ENCODE measurements at regions not wholly inside any gene's neighbourhood (a gene's known extent, or its start where the extent isn't known, plus 50 kb on each side); places are given as distances from the start of the nearest gene placed in this dataset.
A peak's percentile ranks its signal among the peaks of the same experiment; 100 is the strongest.

DNA sequence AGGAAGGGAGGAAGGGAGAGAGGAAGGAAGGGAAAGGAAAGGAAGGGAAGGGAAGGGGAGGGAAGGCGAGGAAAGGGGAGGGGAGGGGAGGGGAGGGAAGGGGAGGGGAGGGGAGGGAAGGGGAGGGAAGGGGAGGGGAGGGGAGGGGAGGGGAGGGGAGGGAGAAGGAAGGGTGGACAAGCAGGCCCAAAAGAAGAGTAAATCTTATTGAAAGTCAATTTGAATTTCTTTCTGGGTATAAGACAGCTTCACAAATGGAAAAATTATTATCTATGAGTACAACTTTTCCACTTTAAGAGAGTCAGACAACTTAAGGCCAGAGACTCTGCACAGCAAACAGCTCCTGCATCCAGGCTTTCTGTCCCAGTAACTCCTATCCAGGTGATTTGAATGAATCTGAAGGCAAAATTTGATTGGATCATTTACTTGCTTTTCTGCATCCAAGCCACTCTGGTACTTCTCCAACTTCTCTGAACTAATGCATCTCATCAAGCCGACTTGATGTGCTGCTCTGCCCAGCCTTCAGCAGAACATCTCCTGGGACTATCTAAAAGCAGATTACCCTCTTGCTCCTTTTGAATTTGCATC, 363.4 kb upstream of the KIF2A start:
- Histone ChIP-seq H3K79me1 (ENCODE audit: low read depth, low read length) (no peaks in the 10 kb centered on the region), H2BK5ac (ENCODE audit: low read length) (no peak overlapping the region), H3K27me3 (ENCODE audit: control insufficient read depth in 3 of 3, insufficient read depth in 3 of 3, low read depth in 1 of 3, low read length in 3 of 3) (peaks cover 0 to 18% (median 0%) of the 10 kb centered on the region in 3 experiments), H2AK5ac (ENCODE audit: low read depth, low read length) (no peak overlapping the region), H3K14ac (ENCODE audit: low read length) (no peak overlapping the region), H3K9ac (ENCODE audit: low read depth, low read length, poor library complexity) (no peak overlapping the region), H2AFZ (ENCODE audit: low read length) (no peak overlapping the region), H3K4me3 (ENCODE audit: low read length in 2 of 2) (no peak overlapping the region), H3K4ac (ENCODE audit: low read length) (no peak overlapping the region), H4K8ac (ENCODE audit: low read depth, low read length) (no peak overlapping the region), H2BK15ac (ENCODE audit: low read length) (no peak overlapping the region), H2BK120ac (ENCODE audit: low read depth, low read length) (no peak overlapping the region), H3K4me1 (ENCODE audit: control insufficient read depth in 2 of 2, insufficient read depth in 1 of 2, low read depth in 1 of 2, low read length in 2 of 2) (peaks cover 0 to 4% of the 10 kb centered on the region in 2 donors), H3K23ac (ENCODE audit: low read depth, low read length, poor library complexity) (no peak overlapping the region), H2BK12ac (ENCODE audit: low read length) (no peak overlapping the region), H3K9me3 (replicated peaks in 1 of 2; ENCODE audit: control insufficient read depth in 2 of 2, insufficient read depth in 1 of 2, low read depth in 1 of 2, low read length in 2 of 2) (no peaks in the 10 kb centered on the region), H3K18ac (ENCODE audit: low read length) (no peak overlapping the region), H3K4me2 (ENCODE audit: insufficient read depth, low read length, poor library complexity, severe bottlenecking) (no peak overlapping the region), H4K91ac (ENCODE audit: low read depth, low read length, poor library complexity) (no peak overlapping the region), H3K36me3 (replicated peaks in 1 of 2; ENCODE audit: control insufficient read depth in 2 of 2, insufficient read depth in 2 of 2, low read length in 2 of 2) (no peaks in the 10 kb centered on the region), H3K27ac (replicated peaks; ENCODE audit: low read length) (no peak overlapping the region)
- WGBS, 2 donors (ENCODE audit: extremely low coverage in 2 of 2, insufficient read length in 2 of 2, insufficient replicate concordance in 1 of 2) = no CpG with 5 or more reads among the region's 2 CpGs
- no peak for DNase-seq (ENCODE audit: low spot score)

GRCh38 chr5:61943713-61944112, 362.3 kb upstream of the KIF2A start:
- no peak for DNase-seq (ENCODE audit: low spot score)
- Histone ChIP-seq H3K4me3 (ENCODE audit: low read length in 2 of 2) (no peak overlapping the region), H4K8ac (ENCODE audit: low read depth, low read length) (no peak overlapping the region), H3K27ac (replicated peaks; ENCODE audit: low read length) (no peak overlapping the region), H2BK120ac (ENCODE audit: low read depth, low read length) (no peak overlapping the region), H4K91ac (ENCODE audit: low read depth, low read length, poor library complexity) (no peak overlapping the region), H3K27me3 (ENCODE audit: control insufficient read depth in 3 of 3, insufficient read depth in 3 of 3, low read depth in 1 of 3, low read length in 3 of 3) (peaks cover 0 to 19% (median 0%) of the 10 kb centered on the region in 3 experiments), H2BK5ac (ENCODE audit: low read length) (no peak overlapping the region), H3K14ac (ENCODE audit: low read length) (no peak overlapping the region), H3K23ac (ENCODE audit: low read depth, low read length, poor library complexity) (no peak overlapping the region), H2BK15ac (ENCODE audit: low read length) (no peak overlapping the region), H2AFZ (ENCODE audit: low read length) (no peak overlapping the region), H3K9ac (ENCODE audit: low read depth, low read length, poor library complexity) (no peak overlapping the region), H3K9me3 (replicated peaks in 1 of 2; ENCODE audit: control insufficient read depth in 2 of 2, insufficient read depth in 1 of 2, low read depth in 1 of 2, low read length in 2 of 2) (no peaks in the 10 kb centered on the region), H3K4me2 (ENCODE audit: insufficient read depth, low read length, poor library complexity, severe bottlenecking) (no peak overlapping the region), H3K18ac (ENCODE audit: low read length) (no peak overlapping the region), H2AK5ac (ENCODE audit: low read depth, low read length) (no peak overlapping the region), H3K36me3 (replicated peaks in 1 of 2; ENCODE audit: control insufficient read depth in 2 of 2, insufficient read depth in 2 of 2, low read length in 2 of 2) (no peaks in the 10 kb centered on the region), H3K4me1 (ENCODE audit: control insufficient read depth in 2 of 2, insufficient read depth in 1 of 2, low read depth in 1 of 2, low read length in 2 of 2) (peaks cover 0 to 4% of the 10 kb centered on the region in 2 donors), H3K79me1 (ENCODE audit: low read depth, low read length) (no peaks in the 10 kb centered on the region), H3K4ac (ENCODE audit: low read length) (no peak overlapping the region), H2BK12ac (ENCODE audit: low read length) (no peak overlapping the region)
- WGBS, 2 donors (ENCODE audit: extremely low coverage in 2 of 2, insufficient read length in 2 of 2, insufficient replicate concordance in 1 of 2) = no CpG with 5 or more reads among the region's 2 CpGs

- Histone ChIP-seq H3K4me2 (ENCODE audit: insufficient read depth, low read length, poor library complexity, severe bottlenecking) (no peak overlapping the region), H3K4me1 (ENCODE audit: control insufficient read depth in 2 of 2, insufficient read depth in 1 of 2, low read depth in 1 of 2, low read length in 2 of 2) (no peaks in the 10 kb centered on the region), H4K8ac (ENCODE audit: low read depth, low read length) (no peak overlapping the region), H2AK5ac (ENCODE audit: low read depth, low read length) (no peak overlapping the region), H3K4ac (ENCODE audit: low read length) (no peak overlapping the region), H3K23ac (ENCODE audit: low read depth, low read length, poor library complexity) (no peak overlapping the region), H3K27me3 (ENCODE audit: control insufficient read depth in 3 of 3, insufficient read depth in 3 of 3, low read depth in 1 of 3, low read length in 3 of 3) (peaks cover 0 to 14% (median 0%) of the 10 kb centered on the region in 3 experiments), H2BK120ac (ENCODE audit: low read depth, low read length) (no peak overlapping the region), H3K9me3 (replicated peaks in 1 of 2; ENCODE audit: control insufficient read depth in 2 of 2, insufficient read depth in 1 of 2, low read depth in 1 of 2, low read length in 2 of 2) (no peaks in the 10 kb centered on the region), H2BK5ac (ENCODE audit: low read length) (no peak overlapping the region), H3K79me1 (ENCODE audit: low read depth, low read length) (no peaks in the 10 kb centered on the region), H2BK12ac (ENCODE audit: low read length) (no peak overlapping the region), H3K36me3 (replicated peaks in 1 of 2; ENCODE audit: control insufficient read depth in 2 of 2, insufficient read depth in 2 of 2, low read length in 2 of 2) (no peaks in the 10 kb centered on the region), H2AFZ (ENCODE audit: low read length) (no peak overlapping the region), H3K18ac (ENCODE audit: low read length) (no peak overlapping the region), H3K14ac (ENCODE audit: low read length) (no peak overlapping the region), H2BK15ac (ENCODE audit: low read length) (no peak overlapping the region), H3K9ac (ENCODE audit: low read depth, low read length, poor library complexity) (no peak overlapping the region), H4K91ac (ENCODE audit: low read depth, low read length, poor library complexity) (no peak overlapping the region), H3K27ac (replicated peaks; ENCODE audit: low read length) (no peak overlapping the region), H3K4me3 (ENCODE audit: low read length in 2 of 2) (no peak overlapping the region)
- no peak for DNase-seq (ENCODE audit: low spot score)
- WGBS, 2 donors (ENCODE audit: extremely low coverage in 2 of 2, insufficient read length in 2 of 2, insufficient replicate concordance in 1 of 2) = no CpG with 5 or more reads among the region's 3 CpGs
Measured at GRCh38 chr5:61948151-61948550, 357.9 kb upstream of the KIF2A start.

DNA sequence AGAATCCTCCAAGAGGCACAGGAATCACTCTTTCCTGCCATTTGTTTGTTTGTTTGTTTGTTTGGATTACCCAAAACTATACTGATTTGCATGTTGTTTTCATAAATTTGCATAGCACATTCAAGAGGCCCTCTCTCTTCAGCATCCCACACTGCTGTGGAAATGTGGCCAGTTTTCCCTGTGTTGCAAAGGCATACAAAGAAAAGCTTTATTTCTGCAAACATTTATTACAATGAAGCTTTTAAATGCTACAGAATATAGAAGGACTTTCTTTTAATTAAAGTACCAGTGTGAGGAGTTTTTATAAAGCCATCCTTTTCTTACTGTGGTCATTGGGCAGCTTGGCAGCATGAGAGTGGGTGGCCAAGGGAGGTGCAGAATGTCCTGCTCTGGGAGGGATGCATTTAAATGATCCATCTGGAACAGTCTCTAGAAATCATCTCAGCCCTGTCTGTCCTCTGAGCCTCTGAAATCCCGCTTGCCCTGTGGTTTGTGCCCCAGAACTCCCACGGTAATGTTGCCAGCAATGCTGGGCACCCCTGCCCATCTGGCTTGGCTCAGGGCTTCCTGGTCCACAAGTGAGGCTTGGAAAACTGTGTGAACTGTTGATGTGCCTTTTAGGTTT, 356.8 kb upstream of the KIF2A start:
- H3K9ac ChIP-seq (ENCODE audit: low read depth, low read length, poor library complexity) = no peak overlapping the region
- DNase-seq (ENCODE audit: low spot score) = no peak
- no peak overlapping the region for H4K91ac ChIP-seq (ENCODE audit: low read depth, low read length, poor library complexity)
- no peak overlapping the region for H4K8ac ChIP-seq (ENCODE audit: low read depth, low read length)
- H3K4me2 ChIP-seq (ENCODE audit: insufficient read depth, low read length, poor library complexity, severe bottlenecking) = no peak overlapping the region
- no peak overlapping the region for H3K14ac ChIP-seq (ENCODE audit: low read length)
- H3K27me3 ChIP-seq (ENCODE audit: control insufficient read depth in 3 of 3, insufficient read depth in 3 of 3, low read depth in 1 of 3, low read length in 3 of 3) = peaks cover 0 to 9% (median 0%) of the 10 kb centered on the region in 3 experiments
- H3K79me1 ChIP-seq (ENCODE audit: low read depth, low read length) = no peaks in the 10 kb centered on the region
- H3K4me3 ChIP-seq (ENCODE audit: low read length in 2 of 2) = no peak overlapping the region
- H3K4me1 ChIP-seq (ENCODE audit: control insufficient read depth in 2 of 2, insufficient read depth in 1 of 2, low read depth in 1 of 2, low read length in 2 of 2) = no peaks in the 10 kb centered on the region
- no CpG with 5 or more reads among the region's 2 CpGs for WGBS, 2 donors (ENCODE audit: extremely low coverage in 2 of 2, insufficient read length in 2 of 2, insufficient replicate concordance in 1 of 2)
- no peak overlapping the region for H3K23ac ChIP-seq (ENCODE audit: low read depth, low read length, poor library complexity)
- no peaks in the 10 kb centered on the region for H3K36me3 ChIP-seq (replicated peaks in 1 of 2; ENCODE audit: control insufficient read depth in 2 of 2, insufficient read depth in 2 of 2, low read length in 2 of 2)
- peak overlapping the region; percentile 11 for H3K18ac ChIP-seq (ENCODE audit: low read length)
- no peak overlapping the region for H2AFZ ChIP-seq (ENCODE audit: low read length)
- no peak overlapping the region for H3K4ac ChIP-seq (ENCODE audit: low read length)
- H2BK5ac ChIP-seq (ENCODE audit: low read length) = no peak overlapping the region
- H3K9me3 ChIP-seq (replicated peaks in 1 of 2; ENCODE audit: control insufficient read depth in 2 of 2, insufficient read depth in 1 of 2, low read depth in 1 of 2, low read length in 2 of 2) = no peaks in the 10 kb centered on the region
- no peak overlapping the region for H2BK15ac ChIP-seq (ENCODE audit: low read length)
- H2AK5ac ChIP-seq (ENCODE audit: low read depth, low read length) = no peak overlapping the region
- no peak overlapping the region for H2BK120ac ChIP-seq (ENCODE audit: low read depth, low read length)
- no peak overlapping the region for H2BK12ac ChIP-seq (ENCODE audit: low read length)
- no peak overlapping the region for H3K27ac ChIP-seq (replicated peaks; ENCODE audit: low read length)
